ENCODE measurements at regions not wholly inside any gene's neighbourhood (a gene's known extent, or its start where the extent isn't known, plus 50 kb on each side); places are given as distances from the start of the nearest gene placed in this dataset.

- Mint-ChIP-seq H3K4me1 (ENCODE audit: low read depth) (peaks cover 8% of the 10 kb centered on the region), H3K27me3 (ENCODE audit: low read depth) (peaks cover 2% of the 10 kb centered on the region), H3K4me3 (ENCODE audit: unreplicated experiment) (no peak overlapping the region), H3K27ac (ENCODE audit: unreplicated experiment) (no peak overlapping the region), H3K36me3 (ENCODE audit: low read depth) (no peaks in the 10 kb centered on the region), H3K9me3 (ENCODE audit: low read depth) (no peaks in the 10 kb centered on the region)
- TF ChIP-seq CTCF (IDR thresholded peaks at IDR 0.05): no peak
- no peak for DNase-seq (ENCODE audit: low spot score)
Measured at GRCh38 chr6:6996124-6996523, 111.6 kb upstream of the RREB1 start.

GRCh38 chr6:6997263-6998193 is 110.2 kb upstream of the RREB1 start:
- DNase-seq (ENCODE audit: low spot score): no peak
- Mint-ChIP-seq H3K27ac (ENCODE audit: unreplicated experiment) (peak overlapping the region; percentile 38), H3K4me1 (ENCODE audit: low read depth) (peaks cover 8% of the 10 kb centered on the region)

GRCh38 chr6:6998194-6998569 is 109.6 kb upstream of the RREB1 start:
- Mint-ChIP-seq H3K4me1 (ENCODE audit: low read depth) (peaks cover 8% of the 10 kb centered on the region), H3K27me3 (ENCODE audit: low read depth) (peaks cover 2% of the 10 kb centered on the region), H3K9me3 (ENCODE audit: low read depth) (no peaks in the 10 kb centered on the region), H3K36me3 (ENCODE audit: low read depth) (no peaks in the 10 kb centered on the region), H3K4me3 (ENCODE audit: unreplicated experiment) (no peak overlapping the region), H3K27ac (ENCODE audit: unreplicated experiment) (peak overlapping the region; percentile 38)
- no peak for TF ChIP-seq CTCF (IDR thresholded peaks at IDR 0.05)
- DNase-seq (ENCODE audit: low spot score): no peak

More at GRCh38 chr6:6997263-6998193, 110.2 kb upstream of the RREB1 start:
- no peaks in the 10 kb centered on the region for H3K9me3 Mint-ChIP-seq (ENCODE audit: low read depth)
- TF ChIP-seq CTCF (IDR thresholded peaks at IDR 0.05): no peak
- no peaks in the 10 kb centered on the region for H3K36me3 Mint-ChIP-seq (ENCODE audit: low read depth)
- H3K27me3 Mint-ChIP-seq (ENCODE audit: low read depth): peaks cover 2% of the 10 kb centered on the region
- no peak overlapping the region for H3K4me3 Mint-ChIP-seq (ENCODE audit: unreplicated experiment)

GRCh38 chr6:7000825-7001777 is 106.7 kb upstream of the RREB1 start:
- H3K36me3 Mint-ChIP-seq (ENCODE audit: low read depth): no peaks in the 10 kb centered on the region
- peaks cover 8% of the 10 kb centered on the region for H3K4me1 Mint-ChIP-seq (ENCODE audit: low read depth)
- TF ChIP-seq CTCF (IDR thresholded peaks at IDR 0.05): no peak
- H3K27me3 Mint-ChIP-seq (ENCODE audit: low read depth): peaks cover 2% of the 10 kb centered on the region
- H3K4me3 Mint-ChIP-seq (ENCODE audit: unreplicated experiment): no peak overlapping the region
- no peak for DNase-seq (ENCODE audit: low spot score)
- H3K9me3 Mint-ChIP-seq (ENCODE audit: low read depth): no peaks in the 10 kb centered on the region
- no peak overlapping the region for H3K27ac Mint-ChIP-seq (ENCODE audit: unreplicated experiment)

GRCh38 chr6:7003041-7003440 is 104.7 kb upstream of the RREB1 start:
- Mint-ChIP-seq H3K36me3 (ENCODE audit: low read depth) (no peaks in the 10 kb centered on the region), H3K4me3 (ENCODE audit: unreplicated experiment) (no peak overlapping the region), H3K27ac (ENCODE audit: unreplicated experiment) (no peak overlapping the region), H3K4me1 (ENCODE audit: low read depth) (peaks cover 5% of the 10 kb centered on the region), H3K9me3 (ENCODE audit: low read depth) (no peaks in the 10 kb centered on the region), H3K27me3 (ENCODE audit: low read depth) (peaks cover 2% of the 10 kb centered on the region)
- no peak for TF ChIP-seq CTCF (IDR thresholded peaks at IDR 0.05)
- no peak for DNase-seq (ENCODE audit: low spot score)
